NCI-H2029 treated with DMSO at 0.1 percent for 48 hours (cell line): ENCODE measurements at regions not wholly inside any gene's neighbourhood (a gene's known extent, or its start where the extent isn't known, plus 50 kb on each side); places are given as distances from the start of the nearest gene placed in this dataset.
"Not testable (repeated sequence)": the region's sequence is repeated elsewhere in the genome, so short reads cannot be mapped to it uniquely, and the experiment has no call there.

ENCODE experiments used
- DNase-seq: peaks from one replicate; lab custom pipeline; 2025; lab: John Stamatoyannopoulos, UW

DNA sequence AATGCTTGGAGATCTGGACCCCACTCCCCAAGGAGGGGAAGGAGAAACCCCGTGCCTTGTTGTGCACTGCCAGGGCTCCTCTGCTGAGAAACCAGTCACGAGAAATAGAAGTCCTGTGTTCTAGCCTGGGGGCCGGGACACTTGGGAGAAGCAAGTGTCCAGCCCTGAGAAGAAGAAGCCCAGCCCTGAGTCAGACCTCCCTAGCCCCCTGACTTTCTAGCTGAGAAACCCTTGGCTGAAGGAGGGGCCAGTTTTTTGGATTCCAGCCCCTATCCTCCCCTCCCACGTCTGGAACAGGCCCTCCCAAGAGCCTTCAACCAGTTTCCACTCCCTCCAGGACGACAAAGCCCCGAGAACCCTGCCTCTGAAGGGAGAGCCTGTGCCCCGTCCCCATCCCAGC is 100.5 kb downstream of the NAV1 start:
- no peak for DNase-seq

DNA sequence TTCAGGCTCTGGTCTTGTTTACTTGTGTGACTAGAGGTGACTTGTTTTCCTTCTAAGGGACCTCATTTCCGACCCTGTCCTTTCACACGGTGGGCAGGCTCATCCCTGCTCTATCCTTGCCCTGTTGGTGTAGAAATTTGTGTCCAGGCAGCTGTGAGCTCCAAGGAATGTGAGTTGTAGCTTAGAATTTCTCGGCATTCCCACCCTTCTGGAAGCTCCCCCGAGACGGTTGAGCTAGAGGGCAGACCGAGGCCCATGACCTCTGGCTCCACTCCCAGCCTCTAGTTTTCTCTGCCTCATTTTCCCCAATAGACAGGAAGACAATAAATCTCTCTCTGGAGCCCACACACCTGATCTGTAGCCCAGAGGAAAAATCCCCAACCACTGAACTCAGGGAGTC is 100.9 kb downstream of the NAV1 start:
- DNase-seq = no peak

- DNase-seq = no peak
Measured at GRCh38 chr1:201640624-201641023, 101.7 kb downstream of the NAV1 start.

- no peak for DNase-seq
Measured at GRCh38 chr1:201641524-201642253, 102.8 kb downstream of the NAV1 start.

DNA sequence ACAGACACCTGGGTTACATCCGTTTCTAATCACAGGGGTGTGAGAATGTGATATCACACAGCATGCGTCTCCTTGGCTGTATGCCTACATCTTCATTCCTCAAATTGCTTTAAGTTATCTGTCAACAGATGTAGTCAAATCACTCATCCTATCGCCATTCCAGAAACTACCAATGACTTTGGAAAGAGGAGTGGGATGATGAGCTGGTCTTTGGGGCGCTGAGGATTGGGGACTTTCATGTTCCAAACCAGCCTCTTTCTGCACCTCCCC is 104.8 kb downstream of the NAV1 start:
- no peak for DNase-seq

DNA sequence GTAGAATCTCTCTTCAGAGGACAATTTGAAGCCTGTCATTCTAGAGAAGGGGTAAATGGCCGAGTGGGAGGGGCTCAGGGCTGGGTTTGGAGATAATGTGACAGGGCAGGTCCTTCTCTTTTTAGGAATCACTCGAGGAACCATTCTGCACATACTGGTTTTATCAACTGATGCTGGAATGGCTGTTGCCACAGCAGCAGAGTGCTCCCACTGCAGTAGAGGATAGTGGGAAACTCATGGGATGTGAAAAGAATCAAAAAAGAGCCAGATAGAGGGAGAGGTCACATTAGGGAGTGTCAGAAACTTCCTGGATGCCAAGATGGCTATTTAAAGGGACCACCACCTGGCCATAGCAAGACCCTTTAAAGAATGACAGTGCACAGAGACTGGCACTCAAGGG is 105.3 kb downstream of the NAV1 start:
- DNase-seq = no peak

- not testable (repeated sequence) for DNase-seq
Measured at GRCh38 chr1:201645000-201645399, 106.1 kb downstream of the NAV1 start.

- DNase-seq = no peak
Measured at GRCh38 chr1:201645956-201646355, 107.0 kb downstream of the NAV1 start.

- DNase-seq = no peak
Measured at GRCh38 chr1:201646411-201647022, 107.6 kb downstream of the NAV1 start.

GRCh38 chr1:201647094-201647493 is 108.2 kb downstream of the NAV1 start:
- no peak for DNase-seq

- no peak for DNase-seq
Measured at GRCh38 chr1:201647722-201648065, 108.8 kb downstream of the NAV1 start.

GRCh38 chr1:201648066-201648906 is 109.4 kb downstream of the NAV1 start:
- no peak for DNase-seq

DNA sequence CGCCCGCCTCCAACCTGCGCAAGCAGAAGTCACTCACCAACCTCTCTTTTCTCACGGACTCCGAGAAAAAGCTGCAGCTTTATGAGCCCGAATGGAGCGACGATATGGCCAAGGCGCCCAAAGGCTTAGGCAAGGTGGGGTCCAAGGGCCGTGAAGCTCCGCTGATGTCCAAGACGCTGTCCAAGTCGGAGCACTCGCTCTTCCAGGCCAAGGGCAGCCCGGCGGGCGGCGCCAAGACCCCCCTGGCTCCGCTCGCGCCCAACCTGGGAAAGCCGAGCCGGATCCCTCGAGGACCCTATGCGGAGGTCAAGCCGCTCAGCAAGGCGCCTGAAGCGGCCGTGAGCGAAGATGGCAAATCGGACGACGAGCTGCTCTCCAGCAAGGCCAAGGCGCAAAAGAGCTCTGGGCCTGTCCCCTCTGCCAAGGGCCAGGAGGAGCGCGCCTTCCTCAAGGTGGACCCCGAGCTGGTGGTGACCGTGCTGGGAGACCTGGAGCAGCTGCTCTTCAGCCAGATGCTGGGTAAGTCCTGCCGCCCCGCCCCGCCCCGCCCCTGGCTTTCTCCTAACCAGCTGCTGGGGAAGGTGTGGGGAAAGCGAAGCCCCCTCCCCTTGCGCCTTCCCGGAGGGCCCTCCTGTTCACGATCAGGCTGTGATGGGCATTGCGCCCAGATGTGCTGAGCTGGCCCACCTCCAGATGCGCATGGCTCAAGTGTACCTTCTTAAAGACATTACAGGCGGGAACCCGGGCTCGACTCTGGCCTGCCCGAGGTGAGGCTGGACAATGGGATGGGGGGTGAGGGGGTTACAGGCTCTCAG is 110.2 kb downstream of the NAV1 start:
- DNase-seq = peak; percentile 59

DNA sequence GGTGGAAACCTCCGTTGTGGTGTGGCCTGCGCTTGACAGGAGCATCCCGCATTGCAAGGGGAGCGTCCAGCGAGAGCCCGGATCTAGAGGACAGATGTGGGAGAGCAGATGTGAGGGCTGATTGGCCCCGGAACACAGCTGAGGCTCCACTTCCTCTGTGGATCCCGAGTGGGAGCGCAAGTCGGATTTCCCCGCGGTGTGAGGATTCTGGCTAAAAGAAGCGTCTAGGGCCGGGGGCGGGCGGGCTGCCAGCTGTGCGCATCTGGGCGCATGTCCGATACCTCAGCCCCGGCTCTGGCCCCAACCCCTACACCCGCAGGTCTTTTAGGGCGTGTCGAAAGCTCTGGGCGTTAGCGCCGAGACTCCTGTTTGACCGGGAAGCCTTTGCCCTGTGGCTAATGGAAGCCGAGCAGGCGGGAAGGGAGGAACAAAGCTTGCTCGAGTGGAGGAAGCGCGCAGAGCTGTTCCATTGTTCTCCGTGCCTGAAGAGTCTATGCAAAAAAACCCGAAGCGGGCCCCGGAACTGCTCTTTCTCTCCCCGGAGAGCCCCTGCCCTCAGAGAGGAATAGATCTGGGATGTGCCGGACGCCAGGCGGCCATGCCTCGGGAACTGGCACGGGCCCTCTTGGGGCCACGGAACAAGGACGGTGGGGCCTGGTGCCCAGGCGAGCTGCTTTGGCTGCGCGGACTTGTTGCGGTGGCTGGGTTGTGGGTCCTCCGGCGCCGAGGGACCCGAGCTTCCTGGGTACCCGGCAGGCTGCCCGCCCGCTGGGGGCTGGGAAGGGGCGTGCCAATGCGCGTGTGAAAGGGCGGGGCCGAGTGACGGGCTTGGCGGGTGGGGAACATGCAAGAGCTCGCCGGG is 111.1 kb downstream of the NAV1 start:
- peak; percentile 63 for DNase-seq

- no peak for DNase-seq
Measured at GRCh38 chr1:201650623-201650933, 111.7 kb downstream of the NAV1 start.

GRCh38 chr1:201652181-201652580 is 113.3 kb downstream of the NAV1 start:
- DNase-seq = no peak

- DNase-seq = no peak
Measured at GRCh38 chr1:201653233-201653632, 114.3 kb downstream of the NAV1 start.

- DNase-seq = no peak
Measured at GRCh38 chr1:201653883-201654282, 115.0 kb downstream of the NAV1 start.

GRCh38 chr1:201655243-201655642 is 116.3 kb downstream of the NAV1 start:
- DNase-seq = no peak

- DNase-seq = no peak
Measured at GRCh38 chr1:201655910-201656309, 117.0 kb downstream of the NAV1 start.

GRCh38 chr1:201656311-201657032 is 117.5 kb downstream of the NAV1 start:
- DNase-seq = peak; percentile 59
